T-helper 2 cell treated with Interferon-gamma antibody and Interleukin-4, amounts not matched to agents 5 μg/mL and 100 μg/mL, for 36 hours (primary cell): ENCODE measurements at regions not wholly inside any gene's neighbourhood (a gene's known extent, or its start where the extent isn't known, plus 50 kb on each side); places are given as distances from the start of the nearest gene placed in this dataset.

Source experiments
- DNase-seq: peaks from one replicate; pipeline ENCODE4 v3.0.0; 2021; ENCODE audit warnings: low spot score
- H3K27ac Mint-ChIP-seq: one replicate; pipeline ENCODE4 v1.8.0; 2021; ENCODE audit warnings: mild to moderate bottlenecking, mixed read lengths
- H3K27me3 Mint-ChIP-seq: one replicate; pipeline ENCODE4 v1.8.0; 2021; ENCODE audit warnings: low read depth, mixed read lengths
- H3K36me3 Mint-ChIP-seq: one replicate; pipeline ENCODE4 v1.8.0; 2021; ENCODE audit warnings: low read depth, mixed read lengths
- H3K4me1 Mint-ChIP-seq: one replicate; pipeline ENCODE4 v1.8.0; 2021; ENCODE audit warnings: low read depth, mixed read lengths
- H3K4me3 Mint-ChIP-seq: one replicate; pipeline ENCODE4 v1.8.0; 2022; ENCODE audit warnings: mild to moderate bottlenecking, moderate library complexity, mixed read lengths
- H3K9me3 Mint-ChIP-seq: one replicate; pipeline ENCODE4 v1.8.0; 2021; ENCODE audit warnings: mixed read lengths

GRCh38 chr5:143947313-143947712, 135.4 kb downstream of the HMHB1 start:
- no peak overlapping the region for H3K27ac Mint-ChIP-seq
- H3K27me3 Mint-ChIP-seq = peaks cover 8% of the 10 kb centered on the region
- no peak for DNase-seq
- no peak overlapping the region for H3K4me3 Mint-ChIP-seq
- H3K4me1 Mint-ChIP-seq = no peaks in the 10 kb centered on the region
- peaks cover 28% of the 10 kb centered on the region for H3K9me3 Mint-ChIP-seq
- no peaks in the 10 kb centered on the region for H3K36me3 Mint-ChIP-seq

- Mint-ChIP-seq H3K36me3 (no peaks in the 10 kb centered on the region), H3K4me1 (no peaks in the 10 kb centered on the region), H3K4me3 (no peak overlapping the region), H3K27ac (no peak overlapping the region), H3K9me3 (peaks cover 8% of the 10 kb centered on the region), H3K27me3 (peaks cover 10% of the 10 kb centered on the region)
- DNase-seq = no peak
These were observed 140.8 kb downstream of the HMHB1 start for GRCh38 chr5:143952809-143953208.

GRCh38 chr5:143953851-143954250, 141.9 kb downstream of the HMHB1 start:
- H3K4me3 Mint-ChIP-seq = no peak overlapping the region
- H3K27ac Mint-ChIP-seq = no peak overlapping the region
- no peaks in the 10 kb centered on the region for H3K4me1 Mint-ChIP-seq
- H3K27me3 Mint-ChIP-seq = peaks cover 10% of the 10 kb centered on the region
- peaks cover 5% of the 10 kb centered on the region for H3K9me3 Mint-ChIP-seq
- DNase-seq = no peak
- H3K36me3 Mint-ChIP-seq = no peaks in the 10 kb centered on the region

GRCh38 chr5:143955141-143955540, 143.2 kb downstream of the HMHB1 start:
- no peaks in the 10 kb centered on the region for H3K36me3 Mint-ChIP-seq
- no peak overlapping the region for H3K27ac Mint-ChIP-seq
- DNase-seq = no peak
- no peaks in the 10 kb centered on the region for H3K4me1 Mint-ChIP-seq
- H3K9me3 Mint-ChIP-seq = no peaks in the 10 kb centered on the region
- peaks cover 8% of the 10 kb centered on the region for H3K27me3 Mint-ChIP-seq
- H3K4me3 Mint-ChIP-seq = no peak overlapping the region

GRCh38 chr5:143957455-143957854, 145.5 kb downstream of the HMHB1 start:
- Mint-ChIP-seq H3K9me3 (no peaks in the 10 kb centered on the region), H3K4me3 (no peak overlapping the region), H3K27ac (no peak overlapping the region)

GRCh38 chr5:143962201-143962600, 150.2 kb downstream of the HMHB1 start:
- Mint-ChIP-seq H3K4me3 (no peak overlapping the region), H3K4me1 (no peaks in the 10 kb centered on the region), H3K9me3 (no peaks in the 10 kb centered on the region), H3K36me3 (no peaks in the 10 kb centered on the region), H3K27me3 (peaks cover 8% of the 10 kb centered on the region), H3K27ac (no peak overlapping the region)
- no peak for DNase-seq

More at GRCh38 chr5:143957455-143957854, 145.5 kb downstream of the HMHB1 start:
- Mint-ChIP-seq H3K27me3 (peaks cover 9% of the 10 kb centered on the region), H3K4me1 (no peaks in the 10 kb centered on the region), H3K36me3 (no peaks in the 10 kb centered on the region)
- no peak for DNase-seq

- no peaks in the 10 kb centered on the region for H3K4me1 Mint-ChIP-seq
- DNase-seq = no peak
- no peaks in the 10 kb centered on the region for H3K36me3 Mint-ChIP-seq
- H3K27me3 Mint-ChIP-seq = peaks cover 4% of the 10 kb centered on the region
- no peak overlapping the region for H3K27ac Mint-ChIP-seq
- no peaks in the 10 kb centered on the region for H3K9me3 Mint-ChIP-seq
- no peak overlapping the region for H3K4me3 Mint-ChIP-seq
These were observed 153.0 kb downstream of the HMHB1 start for GRCh38 chr5:143964919-143965318.

- DNase-seq = no peak
- H3K4me1 Mint-ChIP-seq = no peaks in the 10 kb centered on the region
- H3K27me3 Mint-ChIP-seq = peaks cover 10% of the 10 kb centered on the region
- no peak overlapping the region for H3K27ac Mint-ChIP-seq
- no peak overlapping the region for H3K4me3 Mint-ChIP-seq
- no peaks in the 10 kb centered on the region for H3K36me3 Mint-ChIP-seq
- no peaks in the 10 kb centered on the region for H3K9me3 Mint-ChIP-seq
These were observed 154.3 kb downstream of the HMHB1 start for GRCh38 chr5:143966280-143966679.

GRCh38 chr5:143968071-143968878, 156.3 kb downstream of the HMHB1 start:
- DNase-seq = no peak
- H3K27me3 Mint-ChIP-seq = peaks cover 17% of the 10 kb centered on the region
- H3K4me1 Mint-ChIP-seq = no peaks in the 10 kb centered on the region
- no peaks in the 10 kb centered on the region for H3K36me3 Mint-ChIP-seq
- no peak overlapping the region for H3K4me3 Mint-ChIP-seq
- no peak overlapping the region for H3K27ac Mint-ChIP-seq
- no peaks in the 10 kb centered on the region for H3K9me3 Mint-ChIP-seq

GRCh38 chr5:143970159-143970558, 158.2 kb downstream of the HMHB1 start:
- no peak overlapping the region for H3K4me3 Mint-ChIP-seq
- H3K36me3 Mint-ChIP-seq = no peaks in the 10 kb centered on the region
- H3K27ac Mint-ChIP-seq = no peak overlapping the region
- DNase-seq = no peak
- H3K4me1 Mint-ChIP-seq = no peaks in the 10 kb centered on the region
- no peaks in the 10 kb centered on the region for H3K9me3 Mint-ChIP-seq
- H3K27me3 Mint-ChIP-seq = peaks cover 16% of the 10 kb centered on the region

- Mint-ChIP-seq H3K4me1 (no peaks in the 10 kb centered on the region), H3K27me3 (peaks cover 16% of the 10 kb centered on the region), H3K4me3 (no peak overlapping the region), H3K27ac (no peak overlapping the region), H3K36me3 (no peaks in the 10 kb centered on the region), H3K9me3 (no peaks in the 10 kb centered on the region)
- DNase-seq = no peak
These were observed 160.1 kb downstream of the HMHB1 start for GRCh38 chr5:143972068-143972467.

GRCh38 chr5:143976055-143976454, 164.1 kb downstream of the HMHB1 start:
- Mint-ChIP-seq H3K27me3 (peaks cover 10% of the 10 kb centered on the region), H3K4me1 (no peaks in the 10 kb centered on the region), H3K4me3 (no peak overlapping the region), H3K27ac (no peak overlapping the region), H3K36me3 (no peaks in the 10 kb centered on the region), H3K9me3 (no peaks in the 10 kb centered on the region)
- DNase-seq = no peak

GRCh38 chr5:143977891-143978461, 166.0 kb downstream of the HMHB1 start:
- Mint-ChIP-seq H3K4me3 (no peak overlapping the region), H3K9me3 (no peaks in the 10 kb centered on the region), H3K27me3 (peaks cover 1% of the 10 kb centered on the region), H3K27ac (no peak overlapping the region), H3K36me3 (no peaks in the 10 kb centered on the region), H3K4me1 (no peaks in the 10 kb centered on the region)
- no peak for DNase-seq

- Mint-ChIP-seq H3K27me3 (no peaks in the 10 kb centered on the region), H3K4me1 (no peaks in the 10 kb centered on the region), H3K36me3 (no peaks in the 10 kb centered on the region), H3K4me3 (no peak overlapping the region), H3K27ac (no peak overlapping the region), H3K9me3 (no peaks in the 10 kb centered on the region)
- no peak for DNase-seq
These were observed 167.2 kb downstream of the HMHB1 start for GRCh38 chr5:143979044-143979690.
